H9 (cell line): ENCODE measurements at regions not wholly inside any gene's neighbourhood (a gene's known extent, or its start where the extent isn't known, plus 50 kb on each side); places are given as distances from the start of the nearest gene placed in this dataset.

Experiments used
- DNase-seq: peaks from one replicate; pipeline ENCODE4 v3.0.0-alpha.2; 2017
- H2AFZ ChIP-seq: one replicate; pipeline ENCODE4 v1.6.1; 2013; ENCODE audit warnings: mild to moderate bottlenecking, low read length, control low read depth, moderate library complexity
- H2AK5ac ChIP-seq: 2 replicates; pipeline ENCODE4 v1.6.1; 2013; ENCODE audit warnings: low read length, control low read depth, mixed read lengths; ENCODE audit not compliant: insufficient read length
- H2BK120ac ChIP-seq: one replicate; pipeline ENCODE4 v1.6.1; 2013; ENCODE audit warnings: low read depth, mild to moderate bottlenecking, low read length, control low read depth, inconsistent platforms; ENCODE audit not compliant: poor library complexity, severe bottlenecking
- H2BK12ac ChIP-seq: 2 replicates; pipeline ENCODE4 v1.6.1; 2013; ENCODE audit warnings: low read length, control low read depth, mixed read lengths, low read depth; ENCODE audit not compliant: insufficient read length
- H2BK15ac ChIP-seq: 2 replicates; pipeline ENCODE4 v1.6.1; 2013; ENCODE audit warnings: low read depth, low read length, control low read depth
- H2BK20ac ChIP-seq: one replicate; pipeline ENCODE4 v1.6.1; 2013; ENCODE audit warnings: low read depth, mild to moderate bottlenecking, low read length, control low read depth, inconsistent platforms; ENCODE audit not compliant: poor library complexity, severe bottlenecking
- H2BK5ac ChIP-seq: 2 replicates; pipeline ENCODE4 v1.6.1; 2013; ENCODE audit warnings: low read length, control low read depth, mixed read lengths; ENCODE audit not compliant: insufficient read length
- H3K14ac ChIP-seq: 2 replicates; pipeline ENCODE4 v1.6.1; 2013; ENCODE audit warnings: low read length, control low read depth; ENCODE audit not compliant: insufficient read depth
- H3K18ac ChIP-seq: 2 replicates; pipeline ENCODE4 v1.6.1; 2013; ENCODE audit warnings: low read depth, mild to moderate bottlenecking, mixed read lengths, low read length, control low read depth; ENCODE audit not compliant: insufficient read length
- H3K23ac ChIP-seq: 2 replicates; pipeline ENCODE4 v1.6.1; 2013; ENCODE audit warnings: low read length, control low read depth, mixed read lengths, low read depth; ENCODE audit not compliant: insufficient read length
- H3K23me2 ChIP-seq: 2 replicates; pipeline ENCODE4 v1.6.1; 2013; ENCODE audit warnings: low read depth, mild to moderate bottlenecking, mixed read lengths, low read length, control low read depth; ENCODE audit not compliant: insufficient read length, poor library complexity, severe bottlenecking
- H3K27ac ChIP-seq: 2 replicates; pipeline ENCODE4 v1.5.1; 2013; ENCODE audit warnings: low read length, control low read depth, mixed read lengths, low read depth; ENCODE audit not compliant: insufficient read length
- H3K27me3 ChIP-seq: 2 replicates; pipeline ENCODE4 v1.6.1; 2013; ENCODE audit warnings: low read length, control low read depth, inconsistent platforms; ENCODE audit not compliant: insufficient read depth
- H3K4ac ChIP-seq: 2 replicates; pipeline ENCODE4 v1.6.1; 2013; ENCODE audit warnings: low read depth, mild to moderate bottlenecking, control low read depth, inconsistent platforms, low read length, moderate library complexity
- H3K4me1 ChIP-seq: 2 replicates; pipeline ENCODE4 v1.6.1; 2013; ENCODE audit warnings: low read length, control low read depth, inconsistent platforms; ENCODE audit not compliant: insufficient read depth
- H3K4me2 ChIP-seq: 2 replicates; pipeline ENCODE4 v1.6.1; 2013; ENCODE audit warnings: low read length, control low read depth, mixed read lengths; ENCODE audit not compliant: insufficient read length, insufficient read depth
- H3K56ac ChIP-seq: 2 replicates; pipeline ENCODE4 v1.6.1; 2013; ENCODE audit warnings: low read depth, mild to moderate bottlenecking, mixed read lengths, low read length, control low read depth; ENCODE audit not compliant: insufficient read length
- H3K79me1 ChIP-seq: 2 replicates; pipeline ENCODE4 v1.6.1; 2013; ENCODE audit warnings: low read depth, mild to moderate bottlenecking, moderate library complexity, low read length, control low read depth, inconsistent platforms; ENCODE audit not compliant: insufficient read depth, poor library complexity, severe bottlenecking
- H3K79me2 ChIP-seq: 2 replicates; pipeline ENCODE4 v1.6.1; 2013; ENCODE audit warnings: low read length, control low read depth, inconsistent platforms; ENCODE audit not compliant: insufficient read depth
- H3K9ac ChIP-seq: 2 replicates; pipeline ENCODE4 v1.6.1; 2013; ENCODE audit warnings: low read length, control low read depth, mixed read lengths; ENCODE audit not compliant: insufficient read length; ENCODE audit errors: extremely low read depth
- H3K9me3 ChIP-seq: one replicate; pipeline ENCODE4 v1.6.1; 2013; ENCODE audit warnings: low read depth, low read length, inconsistent platforms; ENCODE audit not compliant: control insufficient read depth
- H3T11ph ChIP-seq: one replicate; pipeline ENCODE4 v1.6.1; 2013; ENCODE audit warnings: mild to moderate bottlenecking, low read length, control low read depth, inconsistent platforms
- H4K20me1 ChIP-seq: one replicate; pipeline ENCODE4 v1.6.1; 2013; ENCODE audit not compliant: control insufficient read depth, insufficient read length, insufficient read depth
- H4K5ac ChIP-seq: 2 replicates; pipeline ENCODE4 v1.6.1; 2013; ENCODE audit warnings: low read depth, mild to moderate bottlenecking, mixed read lengths, low read length, control low read depth; ENCODE audit not compliant: insufficient read length
- H4K8ac ChIP-seq: replicated peaks from 2 replicates; pipeline ENCODE4 v1.6.1; 2013; ENCODE audit warnings: low read length, control low read depth, mixed read lengths, low read depth; ENCODE audit not compliant: insufficient read length
- H4K91ac ChIP-seq: 2 replicates; pipeline ENCODE4 v1.6.1; 2013; ENCODE audit warnings: low read depth, mild to moderate bottlenecking, moderate library complexity, mixed read lengths, low read length, control low read depth; ENCODE audit not compliant: insufficient read length
- H3K27ac Mint-ChIP-seq, 3 experiments: 2 replicates in 2 of 3; 3 replicates in 1 of 3; pipeline ENCODE4 v1.8.0; 2020 to 2021; ENCODE audit warnings: mixed read lengths in 3 of 3, mild to moderate bottlenecking in 1 of 3, moderate library complexity in 1 of 3
- H3K27me3 Mint-ChIP-seq: 2 replicates; pipeline ENCODE4 v1.8.0; 2021; ENCODE audit warnings: low read depth, mild to moderate bottlenecking, moderate library complexity, mixed read lengths
- H3K36me3 Mint-ChIP-seq, 3 experiments: 2 replicates in 2 of 3; 3 replicates in 1 of 3; pipeline ENCODE4 v1.8.0; 2020 to 2021; ENCODE audit warnings: low read depth in 3 of 3, mixed read lengths in 3 of 3; ENCODE audit not compliant: insufficient read depth in 1 of 3
- H3K4me1 Mint-ChIP-seq, 2 experiments: 2 replicates each; pipeline ENCODE4 v1.8.0; 2020; ENCODE audit warnings: mixed read lengths in 2 of 2
- H3K4me3 Mint-ChIP-seq, 2 experiments: 2 replicates in 1 of 2; 3 replicates in 1 of 2; pipeline ENCODE4 v1.8.0; 2020 to 2021; ENCODE audit warnings: mild to moderate bottlenecking in 2 of 2, mixed read lengths in 2 of 2, moderate library complexity in 1 of 2
- H3K9me3 Mint-ChIP-seq, 2 experiments: 2 replicates in 1 of 2; 3 replicates in 1 of 2; pipeline ENCODE4 v1.8.0; 2020; ENCODE audit warnings: mild to moderate bottlenecking in 2 of 2, mixed read lengths in 2 of 2, moderate library complexity in 1 of 2
- CTCF ChIP-seq: fragments of 200-600 bp; sonication (generic); conservative IDR thresholded peaks from 3 replicates; pipeline ENCODE4 v1.8.0; 2021; ENCODE audit warnings: antibody characterized with exemption, mild to moderate bottlenecking
- WGBS: extraction: QIAGEN DNeasy Blood & Tissue Kit; methylation state at CpG from one replicate; pipeline ENCODE4 v1.1.7; 2013; ENCODE audit warnings: missing lambda C conversion rate, low lambda C conversion rate, mixed read lengths; ENCODE audit not compliant: insufficient read length; ENCODE audit errors: extremely low coverage; 5-methylcytosine and 5-hydroxymethylcytosine counted together

- Histone ChIP-seq H3K14ac (no peak overlapping the region), H3K23ac (no peak overlapping the region), H2AK5ac (no peak overlapping the region), H4K8ac (no peak overlapping the region), H3K79me2 (no peaks in the 10 kb centered on the region), H3K27me3 (no peaks in the 10 kb centered on the region), H3T11ph (no peak overlapping the region), H3K79me1 (no peaks in the 10 kb centered on the region), H3K4me1 (no peaks in the 10 kb centered on the region; the same call in 1 of the 2 replicates), H4K5ac (no peak overlapping the region), H3K56ac (no peak overlapping the region), H3K27ac (no peak overlapping the region), H3K4me2 (no peak overlapping the region), H2BK20ac (no peak overlapping the region), H2BK15ac (no peak overlapping the region), H3K9me3 (no peaks in the 10 kb centered on the region), H3K18ac (no peak overlapping the region), H2BK120ac (no peak overlapping the region), H3K4ac (no peak overlapping the region), H2BK5ac (no peak overlapping the region), H3K23me2 (no peaks in the 10 kb centered on the region), H4K20me1 (no peaks in the 10 kb centered on the region), H2AFZ (no peak overlapping the region), H3K9ac (no peak overlapping the region), H4K91ac (no peak overlapping the region), H2BK12ac (no peak overlapping the region)
- Mint-ChIP-seq H3K4me3 (no peak overlapping the region), H3K4me1 (peaks cover 17 to 27% of the 10 kb centered on the region in 2 experiments), H3K36me3 (peaks cover 2 to 19% (median 5%) of the 10 kb centered on the region in 3 experiments; a peak in 6 of 7 replicates), H3K9me3 (peaks cover 32 to 64% of the 10 kb centered on the region in 2 experiments), H3K27me3 (no peaks in the 10 kb centered on the region), H3K27ac (no peak overlapping the region)
- TF ChIP-seq CTCF, result no peak
- no CpG with 5 or more reads among the region's 2 CpGs for WGBS
- no peak for DNase-seq
Measured at GRCh38 chrX:127861611-127862010, 190.6 kb downstream of the ACTRT1 start.
